Colonic mucosa (tissue), 4 donors: ENCODE measurements at regions not wholly inside any gene's neighbourhood (a gene's known extent, or its start where the extent isn't known, plus 50 kb on each side); places are given as distances from the start of the nearest gene placed in this dataset.

Experiments
- DNase-seq: peaks from one replicate; pipeline ENCODE4 v3.0.0-alpha.2; 2020
- H3K27ac ChIP-seq: fragments of 200-600 bp; one replicate; pipeline ENCODE4 v1.8.0; 2021
- H3K27me3 ChIP-seq: fragments of 200-600 bp; one replicate; pipeline ENCODE4 v1.8.0; 2021
- H3K36me3 ChIP-seq: fragments of 200-600 bp; one replicate; pipeline ENCODE4 v1.8.0; 2021
- H3K4me1 ChIP-seq: fragments of 200-600 bp; one replicate; pipeline ENCODE4 v1.8.0; 2021; ENCODE audit warnings: mild to moderate bottlenecking
- H3K4me3 ChIP-seq: fragments of 200-600 bp; one replicate; pipeline ENCODE4 v1.8.0; 2021
- H3K9ac ChIP-seq, 2 donors: one replicate each; pipeline ENCODE4 v1.7.0; 2013; ENCODE audit warnings: control low read depth in 2 of 2, low read depth in 2 of 2, low read length in 2 of 2
- H3K9me3 ChIP-seq: fragments of 200-600 bp; one replicate; pipeline ENCODE4 v1.8.0; 2021
- intact Hi-C: fragments of 100-400 bp; cut with DNase I; formaldehyde crosslinking; loops from one replicate; pipeline ENCODE4 v1.14.1; 2022
- TF ChIP-seq, protein P1 (sequence below): fragments of 200-600 bp; IDR thresholded peaks from one replicate; pipeline ENCODE4 v1.8.0; 2022; ENCODE audit warnings: antibody characterized with exemption, mild to moderate bottlenecking
- donor health status: healthy.
- donor health status: DM: no; HTN: no; CAD: no.
- donor health status: DM: no; HTN: no; CAD: no.

DNA sequence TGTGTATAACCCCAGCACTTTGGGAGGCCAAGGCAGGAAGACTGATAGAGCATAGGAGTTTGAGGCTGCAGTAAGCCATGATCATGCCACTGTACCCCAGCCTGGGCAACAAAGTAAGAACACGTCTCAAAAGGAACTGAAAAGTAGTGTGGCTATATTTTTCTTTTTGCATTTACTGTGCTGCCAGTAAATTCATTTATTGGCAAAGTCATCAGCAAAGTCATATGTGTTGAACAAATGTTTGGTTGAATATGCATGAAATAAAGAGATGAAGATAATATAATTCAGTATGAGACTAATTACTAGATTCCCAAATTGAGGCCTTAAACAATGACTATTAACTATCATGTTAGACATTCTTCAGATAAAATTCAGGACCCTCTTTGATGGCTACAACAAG lies 829.1 kb downstream of the PCDH7 start:
- H3K27me3 ChIP-seq = no peaks in the 10 kb centered on the region
- H3K9ac ChIP-seq = no peak overlapping the region
- TF ChIP-seq, protein P1, sequence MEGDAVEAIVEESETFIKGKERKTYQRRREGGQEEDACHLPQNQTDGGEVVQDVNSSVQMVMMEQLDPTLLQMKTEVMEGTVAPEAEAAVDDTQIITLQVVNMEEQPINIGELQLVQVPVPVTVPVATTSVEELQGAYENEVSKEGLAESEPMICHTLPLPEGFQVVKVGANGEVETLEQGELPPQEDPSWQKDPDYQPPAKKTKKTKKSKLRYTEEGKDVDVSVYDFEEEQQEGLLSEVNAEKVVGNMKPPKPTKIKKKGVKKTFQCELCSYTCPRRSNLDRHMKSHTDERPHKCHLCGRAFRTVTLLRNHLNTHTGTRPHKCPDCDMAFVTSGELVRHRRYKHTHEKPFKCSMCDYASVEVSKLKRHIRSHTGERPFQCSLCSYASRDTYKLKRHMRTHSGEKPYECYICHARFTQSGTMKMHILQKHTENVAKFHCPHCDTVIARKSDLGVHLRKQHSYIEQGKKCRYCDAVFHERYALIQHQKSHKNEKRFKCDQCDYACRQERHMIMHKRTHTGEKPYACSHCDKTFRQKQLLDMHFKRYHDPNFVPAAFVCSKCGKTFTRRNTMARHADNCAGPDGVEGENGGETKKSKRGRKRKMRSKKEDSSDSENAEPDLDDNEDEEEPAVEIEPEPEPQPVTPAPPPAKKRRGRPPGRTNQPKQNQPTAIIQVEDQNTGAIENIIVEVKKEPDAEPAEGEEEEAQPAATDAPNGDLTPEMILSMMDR = no peak
- H3K36me3 ChIP-seq = no peaks in the 10 kb centered on the region
- H3K9me3 ChIP-seq = no peaks in the 10 kb centered on the region
- intact Hi-C loops = no loop called here
- no peak overlapping the region for H3K27ac ChIP-seq
- H3K4me3 ChIP-seq = no peak overlapping the region
- no peak for DNase-seq
- no peaks in the 10 kb centered on the region for H3K4me1 ChIP-seq

DNA sequence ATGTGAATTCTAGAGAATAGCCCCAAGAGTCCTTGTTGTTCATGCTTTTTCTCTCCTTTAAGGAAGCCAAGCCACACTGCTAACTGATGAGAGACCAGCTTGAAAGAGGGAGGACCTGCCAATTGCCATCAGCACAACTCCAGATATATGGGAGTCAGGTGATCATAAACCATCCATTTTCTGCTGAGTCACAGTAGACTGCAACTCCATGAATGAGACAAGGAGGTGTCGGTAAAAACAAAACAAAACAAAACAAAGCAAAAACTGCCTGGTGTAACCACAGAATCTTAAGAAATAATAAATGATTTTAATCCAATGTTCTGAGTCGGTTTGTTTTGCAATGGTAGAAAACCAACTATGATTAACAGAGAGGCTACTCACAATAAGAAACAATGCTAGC lies 837.3 kb downstream of the PCDH7 start:
- Histone ChIP-seq H3K4me1 (no peaks in the 10 kb centered on the region), H3K27me3 (no peaks in the 10 kb centered on the region), H3K9me3 (no peaks in the 10 kb centered on the region), H3K27ac (no peak overlapping the region), H3K4me3 (no peak overlapping the region), H3K36me3 (no peaks in the 10 kb centered on the region), H3K9ac (no peak overlapping the region)
- intact Hi-C loops = no loop called here
- no peak for DNase-seq
- TF ChIP-seq, protein P1 = no peak

DNA sequence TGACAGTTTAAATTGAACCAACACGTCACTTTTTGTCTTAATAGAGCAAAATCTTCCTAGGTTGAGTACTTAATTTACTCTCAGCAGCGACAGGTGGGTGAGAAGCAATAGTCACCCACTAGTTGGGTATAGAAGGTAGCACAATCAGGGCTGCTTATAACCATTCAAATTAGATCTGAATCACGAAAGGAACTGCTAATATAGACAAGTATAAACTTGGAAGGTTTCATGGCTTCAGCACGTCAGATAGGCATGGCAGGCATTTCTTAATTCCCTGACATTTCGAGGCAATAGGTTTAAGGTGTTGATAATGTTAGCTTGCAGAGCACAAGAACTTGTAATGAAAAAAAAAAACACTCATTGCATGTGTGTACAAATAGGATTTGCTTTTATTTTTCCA lies 853.4 kb downstream of the PCDH7 start:
- intact Hi-C loops = no loop called here
- H3K9me3 ChIP-seq = no peaks in the 10 kb centered on the region
- TF ChIP-seq, protein P1 = no peak
- no peaks in the 10 kb centered on the region for H3K36me3 ChIP-seq
- no peak for DNase-seq
- H3K27me3 ChIP-seq = no peaks in the 10 kb centered on the region
- no peaks in the 10 kb centered on the region for H3K4me1 ChIP-seq
- no peak overlapping the region for H3K4me3 ChIP-seq
- H3K9ac ChIP-seq = no peak overlapping the region
- no peak overlapping the region for H3K27ac ChIP-seq

DNA sequence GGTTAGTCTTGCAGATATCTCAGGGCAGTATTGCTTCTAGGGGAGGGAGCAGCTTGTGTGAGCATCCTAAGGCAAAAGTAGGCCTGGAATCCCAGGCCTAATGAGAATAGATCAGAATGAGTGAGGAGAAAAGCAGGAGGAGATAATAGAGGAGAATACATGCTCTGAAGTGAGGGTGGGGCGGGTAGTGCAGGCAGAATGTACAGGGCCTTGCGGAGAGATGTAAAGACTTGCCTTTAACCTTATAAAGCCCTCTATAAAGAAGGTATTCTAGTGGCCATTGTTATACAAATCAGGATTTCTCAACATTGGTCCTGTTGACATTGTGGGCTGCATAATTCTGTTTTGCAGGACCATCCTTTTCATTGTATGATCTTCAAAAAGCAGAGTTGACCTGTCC lies 855.3 kb downstream of the PCDH7 start:
- no peak overlapping the region for H3K4me3 ChIP-seq
- intact Hi-C loops = no loop called here
- TF ChIP-seq, protein P1 = no peak

DNA sequence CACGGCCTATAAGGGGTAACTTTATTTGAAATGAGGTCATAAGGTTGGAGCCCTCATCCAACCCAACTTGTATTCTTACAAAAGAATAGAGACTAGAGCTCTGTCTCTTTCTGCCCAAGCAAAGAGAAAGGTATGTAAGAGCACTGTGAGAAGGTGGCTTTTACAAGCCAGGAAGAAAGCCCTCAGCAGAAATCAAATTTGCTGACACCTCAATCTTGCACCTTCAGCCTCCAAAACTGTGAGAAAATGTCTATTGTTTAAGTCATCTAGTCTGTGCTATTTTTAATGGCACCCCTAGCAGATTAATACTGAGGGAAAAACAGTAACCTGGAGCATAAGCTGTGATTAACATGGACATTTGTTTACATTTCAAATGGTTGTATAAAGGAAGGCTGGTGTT lies 860.7 kb downstream of the PCDH7 start:
- TF ChIP-seq, protein P1 = no peak
- intact Hi-C loops = no loop called here
- H3K27me3 ChIP-seq = no peaks in the 10 kb centered on the region
- H3K4me3 ChIP-seq = no peak overlapping the region
- H3K4me1 ChIP-seq = no peaks in the 10 kb centered on the region
- no peaks in the 10 kb centered on the region for H3K36me3 ChIP-seq
- H3K27ac ChIP-seq = no peak overlapping the region
- DNase-seq = no peak
- no peak overlapping the region for H3K9ac ChIP-seq
- no peaks in the 10 kb centered on the region for H3K9me3 ChIP-seq

More for the DNA sequence above, 855.3 kb downstream of the PCDH7 start:
- no peak overlapping the region for H3K9ac ChIP-seq
- DNase-seq = no peak
- H3K9me3 ChIP-seq = no peaks in the 10 kb centered on the region
- H3K27me3 ChIP-seq = no peaks in the 10 kb centered on the region
- H3K27ac ChIP-seq = no peak overlapping the region
- no peaks in the 10 kb centered on the region for H3K4me1 ChIP-seq
- H3K36me3 ChIP-seq = no peaks in the 10 kb centered on the region

DNA sequence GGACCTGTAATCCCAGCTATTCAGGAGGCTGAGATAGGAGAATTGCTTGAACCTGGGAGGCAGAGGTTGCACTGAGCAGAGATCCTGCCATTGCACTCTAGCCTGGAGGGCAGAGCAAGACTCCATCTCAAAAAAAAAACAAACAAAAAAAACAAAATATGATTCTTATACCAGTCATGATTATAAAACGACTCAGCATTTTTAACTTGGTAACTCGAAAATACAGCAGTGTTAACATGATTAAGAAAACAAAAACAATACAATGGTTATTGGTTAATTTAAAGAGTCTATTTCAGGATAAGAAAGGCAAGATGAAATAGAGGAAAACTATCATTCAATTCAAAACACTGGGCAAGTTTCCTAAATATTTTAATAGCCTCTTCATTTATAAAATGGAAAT lies 865.3 kb downstream of the PCDH7 start:
- no peak overlapping the region for H3K9ac ChIP-seq
- H3K4me3 ChIP-seq = no peak overlapping the region
- TF ChIP-seq, protein P1 = no peak
- no peaks in the 10 kb centered on the region for H3K36me3 ChIP-seq
- H3K4me1 ChIP-seq = no peaks in the 10 kb centered on the region
- intact Hi-C loops = no loop called here
- DNase-seq = no peak
- H3K27ac ChIP-seq = no peak overlapping the region
- H3K27me3 ChIP-seq = no peaks in the 10 kb centered on the region
- no peaks in the 10 kb centered on the region for H3K9me3 ChIP-seq
